Endothelial cell (in vitro differentiated cells): ENCODE measurements at regions not wholly inside any gene's neighbourhood (a gene's known extent, or its start where the extent isn't known, plus 50 kb on each side); places are given as distances from the start of the nearest gene placed in this dataset.
A peak's percentile ranks its signal among the peaks of the same experiment; 100 is the strongest.

ENCODE experiments used
- DNase-seq: peaks from one replicate; pipeline ENCODE4 v3.0.0; 2021; ENCODE audit warnings: low spot score
- H3K27ac Mint-ChIP-seq: one replicate; pipeline ENCODE4 v1.8.0; 2021; ENCODE audit warnings: mixed read lengths, inconsistent platforms; ENCODE audit not compliant: unreplicated experiment
- H3K27me3 Mint-ChIP-seq: one replicate; pipeline ENCODE4 v1.8.0; 2021; ENCODE audit warnings: mild to moderate bottlenecking, moderate library complexity, mixed read lengths, inconsistent platforms; ENCODE audit not compliant: unreplicated experiment
- H3K36me3 Mint-ChIP-seq: one replicate; pipeline ENCODE4 v1.8.0; 2021; ENCODE audit warnings: mild to moderate bottlenecking, low read depth, mixed read lengths, inconsistent platforms; ENCODE audit not compliant: unreplicated experiment
- H3K4me1 Mint-ChIP-seq: one replicate; pipeline ENCODE4 v1.8.0; 2021; ENCODE audit warnings: mild to moderate bottlenecking, mixed read lengths, inconsistent platforms; ENCODE audit not compliant: unreplicated experiment
- H3K4me3 Mint-ChIP-seq: one replicate; pipeline ENCODE4 v1.8.0; 2021; ENCODE audit warnings: mild to moderate bottlenecking, mixed read lengths, inconsistent platforms; ENCODE audit not compliant: unreplicated experiment
- H3K9me3 Mint-ChIP-seq: one replicate; pipeline ENCODE4 v1.8.0; 2021; ENCODE audit warnings: mixed read lengths, inconsistent platforms; ENCODE audit not compliant: unreplicated experiment
- TF ChIP-seq, protein P1 (sequence below): fragments of 200-600 bp; sonication (generic); IDR thresholded peaks from one replicate; pipeline ENCODE4 v1.5.0; 2021; ENCODE audit warnings: antibody characterized with exemption; ENCODE audit not compliant: unreplicated experiment

DNA sequence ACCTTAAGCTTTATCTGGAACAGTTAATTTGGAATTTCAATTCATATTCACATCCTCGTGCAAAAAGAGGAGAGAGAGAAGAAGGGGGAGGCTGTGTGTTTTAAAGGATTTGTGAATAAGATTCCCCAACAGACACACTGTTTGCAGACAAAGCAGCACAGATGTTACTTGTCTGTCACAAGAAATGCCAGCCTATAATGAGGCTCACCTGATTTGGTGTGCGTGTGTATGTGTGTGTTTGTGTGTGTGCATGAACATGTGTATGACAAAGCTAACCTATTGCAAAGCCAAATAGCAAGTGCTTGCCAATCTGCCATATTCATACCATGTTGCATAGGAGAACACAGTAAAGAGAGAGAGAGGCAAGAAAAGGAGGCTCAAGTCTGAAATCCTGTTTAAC is 361.6 kb upstream of the NOVA1 start:
- Mint-ChIP-seq H3K27me3 (no peaks in the 10 kb centered on the region), H3K36me3 (no peaks in the 10 kb centered on the region), H3K9me3 (no peaks in the 10 kb centered on the region), H3K27ac (no peak overlapping the region), H3K4me3 (no peak overlapping the region), H3K4me1 (peaks cover 30% of the 10 kb centered on the region)
- TF ChIP-seq, protein P1, sequence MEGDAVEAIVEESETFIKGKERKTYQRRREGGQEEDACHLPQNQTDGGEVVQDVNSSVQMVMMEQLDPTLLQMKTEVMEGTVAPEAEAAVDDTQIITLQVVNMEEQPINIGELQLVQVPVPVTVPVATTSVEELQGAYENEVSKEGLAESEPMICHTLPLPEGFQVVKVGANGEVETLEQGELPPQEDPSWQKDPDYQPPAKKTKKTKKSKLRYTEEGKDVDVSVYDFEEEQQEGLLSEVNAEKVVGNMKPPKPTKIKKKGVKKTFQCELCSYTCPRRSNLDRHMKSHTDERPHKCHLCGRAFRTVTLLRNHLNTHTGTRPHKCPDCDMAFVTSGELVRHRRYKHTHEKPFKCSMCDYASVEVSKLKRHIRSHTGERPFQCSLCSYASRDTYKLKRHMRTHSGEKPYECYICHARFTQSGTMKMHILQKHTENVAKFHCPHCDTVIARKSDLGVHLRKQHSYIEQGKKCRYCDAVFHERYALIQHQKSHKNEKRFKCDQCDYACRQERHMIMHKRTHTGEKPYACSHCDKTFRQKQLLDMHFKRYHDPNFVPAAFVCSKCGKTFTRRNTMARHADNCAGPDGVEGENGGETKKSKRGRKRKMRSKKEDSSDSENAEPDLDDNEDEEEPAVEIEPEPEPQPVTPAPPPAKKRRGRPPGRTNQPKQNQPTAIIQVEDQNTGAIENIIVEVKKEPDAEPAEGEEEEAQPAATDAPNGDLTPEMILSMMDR = no peak
- DNase-seq = no peak

DNA sequence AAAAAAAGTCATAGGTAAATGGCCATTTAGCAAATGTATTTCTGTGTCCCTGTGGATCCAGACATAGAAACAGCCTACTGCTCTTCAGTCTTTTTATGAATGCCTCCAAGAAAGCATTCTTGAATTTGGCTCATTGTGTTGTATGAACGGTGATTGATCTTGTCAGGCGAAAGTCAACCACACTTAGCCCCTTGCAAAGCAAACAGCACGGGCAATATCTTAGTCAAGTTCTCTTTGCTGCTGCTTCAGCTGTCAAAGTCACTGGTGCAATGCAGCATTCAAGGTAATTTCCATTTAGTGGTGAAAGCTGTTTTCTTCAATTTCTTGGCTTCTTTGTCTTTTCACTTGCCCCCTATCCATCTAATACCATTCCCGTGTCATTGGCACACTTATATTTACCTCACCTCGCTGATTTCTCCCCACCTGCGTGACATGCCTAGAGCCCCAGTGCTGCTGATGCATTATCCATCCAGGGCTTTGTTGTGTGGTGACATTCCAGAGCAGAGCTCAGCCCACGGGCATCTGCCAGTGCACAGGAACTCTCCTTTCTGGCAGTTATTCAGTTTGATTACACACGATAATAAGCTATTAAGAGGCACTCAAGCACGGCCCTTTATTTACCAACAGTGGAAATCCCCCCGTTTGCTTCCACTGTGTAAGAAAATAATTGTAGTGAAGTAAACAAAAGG is 362.3 kb upstream of the NOVA1 start:
- Mint-ChIP-seq H3K27me3 (no peaks in the 10 kb centered on the region), H3K4me3 (no peak overlapping the region), H3K9me3 (no peaks in the 10 kb centered on the region), H3K4me1 (peaks cover 30% of the 10 kb centered on the region), H3K36me3 (no peaks in the 10 kb centered on the region), H3K27ac (no peak overlapping the region)
- TF ChIP-seq, protein P1 = no peak
- DNase-seq = peak; percentile 6

DNA sequence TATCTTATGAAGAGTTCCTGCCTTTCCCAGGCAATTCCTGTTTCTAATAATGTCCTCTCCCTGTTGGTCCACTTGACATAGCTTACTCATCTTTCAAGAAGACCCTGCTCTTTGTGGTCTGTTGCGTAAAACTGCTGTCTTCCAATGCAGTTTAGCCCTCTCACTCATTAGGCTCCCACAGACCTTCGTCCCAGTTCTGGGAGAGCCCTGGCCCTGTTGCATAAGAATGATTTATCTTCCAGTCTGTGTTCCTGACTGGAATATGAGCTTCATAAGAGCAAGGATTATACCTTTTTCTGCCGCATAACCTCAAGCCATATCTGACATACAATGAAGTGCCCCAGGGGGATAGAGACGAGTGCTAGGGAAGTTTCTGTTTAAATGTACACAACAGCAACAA is 365.9 kb upstream of the NOVA1 start:
- Mint-ChIP-seq H3K27me3 (no peaks in the 10 kb centered on the region), H3K27ac (peak overlapping the region; percentile 28), H3K4me1 (peaks cover 30% of the 10 kb centered on the region), H3K4me3 (no peak overlapping the region), H3K36me3 (no peaks in the 10 kb centered on the region), H3K9me3 (no peaks in the 10 kb centered on the region)
- no peak for DNase-seq
- TF ChIP-seq, protein P1 = no peak

DNA sequence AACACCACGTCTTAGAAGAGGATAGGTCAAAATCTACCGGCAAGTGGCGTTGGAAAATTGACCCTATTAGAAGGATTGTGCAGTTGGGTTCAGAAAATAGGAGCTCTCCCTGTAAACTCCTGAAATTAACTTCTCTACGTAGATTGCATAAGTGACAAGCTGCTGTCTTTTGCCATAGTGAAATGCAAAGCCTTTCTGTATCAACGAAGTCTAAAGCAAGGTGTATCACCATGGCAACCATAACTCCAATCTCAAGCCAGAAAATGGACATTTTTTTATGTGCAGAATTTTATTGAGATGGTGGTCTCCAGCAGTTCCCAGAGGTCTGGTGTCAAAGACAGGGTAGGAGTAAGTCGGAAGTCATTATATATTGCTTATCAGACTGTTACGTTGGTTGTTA is 367.7 kb upstream of the NOVA1 start:
- TF ChIP-seq, protein P1 = no peak
- no peaks in the 10 kb centered on the region for H3K27me3 Mint-ChIP-seq
- H3K4me3 Mint-ChIP-seq = no peak overlapping the region
- no peak overlapping the region for H3K27ac Mint-ChIP-seq
- H3K4me1 Mint-ChIP-seq = peaks cover 24% of the 10 kb centered on the region
- DNase-seq = no peak
- H3K36me3 Mint-ChIP-seq = no peaks in the 10 kb centered on the region
- no peaks in the 10 kb centered on the region for H3K9me3 Mint-ChIP-seq

DNA sequence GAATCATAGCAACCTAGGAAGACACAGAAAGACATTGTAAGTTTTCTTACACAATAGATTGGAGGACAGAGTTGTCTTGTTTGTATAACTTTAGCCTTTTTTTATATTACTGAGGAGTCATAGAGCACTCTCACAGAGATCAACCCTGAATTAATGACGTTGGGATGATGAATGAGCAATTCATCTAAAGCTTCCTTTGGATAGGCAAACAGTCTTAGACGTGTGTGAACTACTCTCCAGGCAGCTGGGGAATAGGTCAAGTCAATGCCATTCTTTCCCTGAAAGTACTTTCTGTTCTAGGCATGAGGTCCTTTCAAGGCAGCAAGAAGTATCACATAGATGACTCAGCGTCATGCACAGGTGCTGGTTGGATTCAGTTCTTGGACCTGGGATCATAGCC is 369.1 kb upstream of the NOVA1 start:
- H3K9me3 Mint-ChIP-seq = no peaks in the 10 kb centered on the region
- no peaks in the 10 kb centered on the region for H3K27me3 Mint-ChIP-seq
- no peak for DNase-seq
- no peak overlapping the region for H3K4me3 Mint-ChIP-seq
- TF ChIP-seq, protein P1 = no peak
- H3K27ac Mint-ChIP-seq = no peak overlapping the region
- H3K4me1 Mint-ChIP-seq = peaks cover 13% of the 10 kb centered on the region
- no peaks in the 10 kb centered on the region for H3K36me3 Mint-ChIP-seq
